HG03571 (cell line): ENCODE measurements at regions not wholly inside any gene's neighbourhood (a gene's known extent, or its start where the extent isn't known, plus 50 kb on each side); places are given as distances from the start of the nearest gene placed in this dataset.

Experiments used
- ATAC-seq: cut with Tn5 transposase; IDR thresholded peaks from one replicate; pipeline ENCODE4 v1.9.1; 2021; ENCODE audit not compliant: unreplicated experiment

- no peak for ATAC-seq
Measured at GRCh38 chr11:93248602-93249001, 50.8 kb upstream of the SLC36A4 start.

- no peak for ATAC-seq
Measured at GRCh38 chr11:93249459-93250220, 51.8 kb upstream of the SLC36A4 start.

- ATAC-seq = no peak
Measured at GRCh38 chr11:93250326-93250725, 52.5 kb upstream of the SLC36A4 start.

GRCh38 chr11:93251922-93252321 is 54.1 kb upstream of the SLC36A4 start:
- no peak for ATAC-seq

GRCh38 chr11:93253111-93253510 is 55.3 kb upstream of the SLC36A4 start:
- no peak for ATAC-seq

GRCh38 chr11:93256623-93257022 is 58.8 kb upstream of the SLC36A4 start:
- ATAC-seq = no peak

GRCh38 chr11:93267383-93267782 is 63.2 kb upstream of the DEUP1 start:
- ATAC-seq = no peak

- ATAC-seq = no peak
Measured at GRCh38 chr11:93268287-93269040, 62.1 kb upstream of the DEUP1 start.

- no peak for ATAC-seq
Measured at GRCh38 chr11:93271596-93271995, 58.9 kb upstream of the DEUP1 start.

GRCh38 chr11:93274851-93275250 is 55.7 kb upstream of the DEUP1 start:
- ATAC-seq = no peak

- ATAC-seq = no peak
Measured at GRCh38 chr11:93278976-93279375, 51.6 kb upstream of the DEUP1 start.

- peak; percentile 80 for ATAC-seq
Measured at GRCh38 chr11:93279851-93280347, 50.6 kb upstream of the DEUP1 start.
